Liver (tissue), 8 donors: ENCODE measurements at regions not wholly inside any gene's neighbourhood (a gene's known extent, or its start where the extent isn't known, plus 50 kb on each side); places are given as distances from the start of the nearest gene placed in this dataset.

Experiments used
- DNase-seq: peaks from one replicate; pipeline ENCODE4 v3.0.0-alpha.2; 2017; ENCODE audit warnings: low spot score
- H3K27ac ChIP-seq, 2 donors: one replicate each; pipeline ENCODE4 v1.7.0; 2013; ENCODE audit warnings: inconsistent platforms in 2 of 2, low read length in 2 of 2, control low read depth in 1 of 2, low read depth in 1 of 2, mild to moderate bottlenecking in 1 of 2
- H3K27me3 ChIP-seq, 4 donors: one replicate each; pipeline versions ENCODE4 v1.6.1 to v1.7.0; 2013; ENCODE audit warnings: low read length in 3 of 4, inconsistent platforms in 1 of 4, mild to moderate bottlenecking in 1 of 4, moderate library complexity in 1 of 4; ENCODE audit not compliant: control insufficient read depth in 4 of 4, insufficient read depth in 4 of 4
- H3K36me3 ChIP-seq, 4 donors: one replicate each; pipeline versions ENCODE4 v1.6.1 to v1.7.0; 2013; ENCODE audit warnings: low read length in 3 of 4, mild to moderate bottlenecking in 3 of 4, low read depth in 1 of 4, moderate library complexity in 1 of 4; ENCODE audit not compliant: control insufficient read depth in 4 of 4, insufficient read depth in 3 of 4
- H3K4me1 ChIP-seq, 4 donors: one replicate each; pipeline versions ENCODE4 v1.6.1 to v1.7.0; 2013; ENCODE audit warnings: low read length in 3 of 4, mild to moderate bottlenecking in 3 of 4, moderate library complexity in 1 of 4; ENCODE audit not compliant: control insufficient read depth in 4 of 4, insufficient read depth in 4 of 4
- H3K4me3 ChIP-seq, 3 donors: one replicate each; pipeline versions ENCODE4 v1.6.1 to v1.7.0; 2013; ENCODE audit warnings: low read length in 3 of 3, control low read depth in 1 of 3, low read depth in 1 of 3, mild to moderate bottlenecking in 1 of 3
- H3K9ac ChIP-seq, 2 donors: one replicate each; pipeline ENCODE4 v1.7.0; 2013; ENCODE audit warnings: low read length in 2 of 2, mild to moderate bottlenecking in 2 of 2, moderate library complexity in 2 of 2, control low read depth in 1 of 2, low read depth in 1 of 2
- H3K9me3 ChIP-seq, 4 donors: one replicate each; pipeline versions ENCODE4 v1.6.1 to v1.7.0; 2013; ENCODE audit warnings: low read length in 3 of 4; ENCODE audit not compliant: control insufficient read depth in 4 of 4
- ATF3 ChIP-seq: IDR thresholded peaks from 2 replicates; pipeline ENCODE4 v1.6.1; 2016; ENCODE audit warnings: antibody characterized with exemption
- CTCF ChIP-seq: fragments of 150-350 bp; IDR thresholded peaks from 2 replicates; pipeline ENCODE4 v1.5.1; 2017; ENCODE audit warnings: improper control_type of control experiment, low read depth, low read length; ENCODE audit not compliant: missing input control
- EGR1 ChIP-seq, 2 donors: IDR thresholded peaks; 2 replicates each; pipeline ENCODE4 v1.6.1; 2016 to 2018; ENCODE audit warnings: antibody characterized with exemption in 2 of 2, low read depth in 2 of 2
- FOXA1 ChIP-seq: IDR thresholded peaks from 2 replicates; pipeline ENCODE4 v1.6.1; 2016; ENCODE audit warnings: antibody characterized with exemption
- FOXA2 ChIP-seq: IDR thresholded peaks from 2 replicates; pipeline ENCODE4 v1.6.1; 2016; ENCODE audit warnings: antibody characterized with exemption
- GABPA ChIP-seq, 2 donors: IDR thresholded peaks in 1 of 2; conservative IDR thresholded peaks in 1 of 2; 2 replicates each; pipeline ENCODE4 v1.6.1; 2016; ENCODE audit warnings: antibody characterized with exemption in 2 of 2, mild to moderate bottlenecking in 1 of 2, moderate library complexity in 1 of 2
- HNF4A ChIP-seq, 2 donors: conservative IDR thresholded peaks; 2 replicates each; pipeline ENCODE4 v1.6.1; 2016; ENCODE audit warnings: antibody characterized with exemption in 2 of 2, mild to moderate bottlenecking in 2 of 2
- JUND ChIP-seq, 2 donors: IDR thresholded peaks; 2 replicates each; pipeline ENCODE4 v1.6.1; 2016; ENCODE audit warnings: antibody characterized with exemption in 2 of 2
- MAX ChIP-seq: IDR thresholded peaks from 2 replicates; pipeline ENCODE4 v1.6.1; 2016; ENCODE audit warnings: antibody characterized with exemption
- NR2F2 ChIP-seq: IDR thresholded peaks from 2 replicates; pipeline ENCODE4 v1.6.1; 2016; ENCODE audit warnings: antibody characterized with exemption
- RAD21 ChIP-seq, 2 donors: IDR thresholded peaks; 2 replicates each; pipeline ENCODE4 v1.6.1; 2016; ENCODE audit warnings: antibody characterized with exemption in 2 of 2, mild to moderate bottlenecking in 2 of 2
- REST ChIP-seq: IDR thresholded peaks from 2 replicates; pipeline ENCODE4 v1.6.1; 2016; ENCODE audit warnings: antibody characterized with exemption, mild to moderate bottlenecking
- RXRA ChIP-seq, 2 donors: IDR thresholded peaks; 2 replicates each; pipeline ENCODE4 v1.6.1; 2017 to 2018; ENCODE audit warnings: antibody characterized with exemption in 2 of 2, mild to moderate bottlenecking in 1 of 2
- SP1 ChIP-seq: IDR thresholded peaks from 2 replicates; pipeline ENCODE4 v1.6.1; 2018; ENCODE audit warnings: antibody characterized with exemption, mild to moderate bottlenecking
- TAF1 ChIP-seq: conservative IDR thresholded peaks from 2 replicates; pipeline ENCODE4 v1.6.1; 2016; ENCODE audit warnings: antibody characterized with exemption, mild to moderate bottlenecking
- YY1 ChIP-seq: IDR thresholded peaks from 2 replicates; pipeline ENCODE4 v1.6.1; 2016; ENCODE audit warnings: antibody characterized with exemption, mild to moderate bottlenecking
- ZBTB33 ChIP-seq: IDR thresholded peaks from 2 replicates; pipeline ENCODE4 v1.6.1; 2016; ENCODE audit warnings: antibody characterized with exemption
- WGBS: extraction: QIAGEN DNeasy Blood & Tissue Kit; methylation state at CpG from one replicate; pipeline ENCODE4 v1.1.7; 2013; 5-methylcytosine and 5-hydroxymethylcytosine counted together
- donor health status: healthy.
- donor health status: healthy.
- donor health status: healthy.
- donor health status: healthy.
- donor health status: healthy.

GRCh38 chr6:100311707-100312251 lies 152.9 kb downstream of the SIM1 start:
- no peak for DNase-seq
- Histone ChIP-seq H3K9ac (no peak overlapping the region), H3K27me3 (peaks cover 0 to 4% (median 0%) of the 10 kb centered on the region in 4 donors), H3K4me1 (no peaks in the 10 kb centered on the region), H3K4me3 (no peak overlapping the region), H3K9me3 (no peaks in the 10 kb centered on the region), H3K36me3 (no peaks in the 10 kb centered on the region), H3K27ac (no peak overlapping the region)
- TF ChIP-seq RAD21 (IDR thresholded peaks at IDR 0.05) (no peak), CTCF (no peak), GABPA (IDR thresholded peaks at IDR 0.05 in 1 of 2, conservative IDR thresholded peaks at IDR 0.05 in 1 of 2) (no peak), MAX (no peak)
- 62% methylated on average over 5 of the region's 5 CpGs for WGBS

GRCh38 chr6:100309174-100309573 lies 155.5 kb downstream of the SIM1 start:
- 80% methylated on average over 3 of the region's 3 CpGs for WGBS
- Histone ChIP-seq H3K4me1 (no peaks in the 10 kb centered on the region), H3K4me3 (no peak overlapping the region), H3K27ac (no peak overlapping the region), H3K9me3 (no peaks in the 10 kb centered on the region), H3K9ac (no peak overlapping the region), H3K27me3 (peaks cover 0 to 4% (median 0%) of the 10 kb centered on the region in 4 donors), H3K36me3 (no peaks in the 10 kb centered on the region)
- TF ChIP-seq MAX (no peak), GABPA (IDR thresholded peaks at IDR 0.05 in 1 of 2, conservative IDR thresholded peaks at IDR 0.05 in 1 of 2) (no peak), JUND (IDR thresholded peaks at IDR 0.05) (no peak), REST (no peak), TAF1 (no peak), RAD21 (IDR thresholded peaks at IDR 0.05) (no peak), ATF3 (no peak), EGR1 (IDR thresholded peaks at IDR 0.05; ENCODE audit: low read depth in 2 of 2) (no peak), FOXA2 (no peak), HNF4A (conservative IDR thresholded peaks at IDR 0.05) (no peak), FOXA1 (no peak), NR2F2 (no peak), YY1 (no peak), SP1 (no peak), RXRA (IDR thresholded peaks at IDR 0.05) (no peak), ZBTB33 (no peak)
- no peak for DNase-seq
